GM12878 (cell line): ENCODE measurements at regions not wholly inside any gene's neighbourhood (a gene's known extent, or its start where the extent isn't known, plus 50 kb on each side); places are given as distances from the start of the nearest gene placed in this dataset.

Source experiments
- ATAC-seq: fragments of 200-7000 bp; cut with Tn5 transposase; 3 replicates; pipeline ENCODE4 v1.9.1; 2020; ENCODE audit warnings: mild to moderate bottlenecking, moderate library complexity
- BruUV-seq: library from RNA; stranded (reverse); fragments of 400-500 nt; replicated peaks from 2 replicates; lab custom pipeline; 2021; lab: Mats Ljungman, UMichigan
- CTCF ChIA-PET: fragments of 300-600 bp; sonication (Branson Sonifier 250); formaldehyde crosslinking; extraction: SDS; loops from one replicate; lab custom pipeline; 2021; ENCODE audit warnings: inconsistent platforms; lab: Yijun Ruan, JAX
- POLR2A ChIA-PET: fragments of 350-600 bp; formaldehyde crosslinking; extraction: SDS; loops from one replicate; lab custom pipeline; 2021; ENCODE audit warnings: inconsistent platforms; lab: Charles Lee
- RAD21 ChIA-PET: fragments of 300-600 bp; sonication (Branson Sonifier 250); formaldehyde crosslinking; loops from one replicate; lab custom pipeline; 2023; ENCODE audit warnings: antibody characterized with exemption; ENCODE audit not compliant: unreplicated experiment; lab: Charles Lee
- SMC1A ChIA-PET: fragments of 300-600 bp; sonication (Branson Sonifier 250); formaldehyde crosslinking; loops from one replicate; lab custom pipeline; 2023; ENCODE audit not compliant: unreplicated experiment, uncharacterized antibody; lab: Charles Lee
- DNase-seq: peaks from one replicate; pipeline ENCODE4 v3.0.0-alpha.2; 2011; ENCODE audit warnings: low read depth, low spot score
- FAIRE-seq: peaks from 3 replicates; lab custom pipeline; 2011; peaks lifted over from hg19 to GRCh38; lab: Jason Lieb, UNC
- H2AFZ ChIP-seq: 2 replicates; pipeline ENCODE4 v1.6.0; 2011; ENCODE audit warnings: low read depth, low read length, control low read depth; ENCODE audit not compliant: control insufficient read depth
- H3K27ac ChIP-seq: 2 replicates; pipeline ENCODE4 v1.5.1; 2011; ENCODE audit warnings: control low read depth; ENCODE audit not compliant: control insufficient read depth, insufficient read depth
- H3K27me3 ChIP-seq, 2 experiments: replicated peaks in 1 of 2; 2 replicates each; pipeline versions ENCODE4 v1.6.0 to v1.6.1; 2011; ENCODE audit warnings: low read length in 1 of 2; ENCODE audit not compliant: control insufficient read depth in 2 of 2, insufficient read depth in 2 of 2
- H3K36me3 ChIP-seq, 2 experiments: 2 replicates each; pipeline ENCODE4 v1.5.1; 2011; ENCODE audit warnings: low read length in 1 of 2; ENCODE audit not compliant: control insufficient read depth in 2 of 2, insufficient read depth in 2 of 2
- H3K4me1 ChIP-seq: 2 replicates; pipeline ENCODE4 v1.6.1; 2011; ENCODE audit warnings: mild to moderate bottlenecking, low read length, moderate library complexity, mixed read lengths; ENCODE audit not compliant: control insufficient read depth, insufficient read depth
- H3K4me2 ChIP-seq: 2 replicates; pipeline ENCODE4 v1.6.0; 2011; ENCODE audit warnings: control low read depth; ENCODE audit not compliant: control insufficient read depth, insufficient read depth
- H3K4me3 ChIP-seq: fragments of 200-600 bp; sonication (generic); 2 replicates; pipeline ENCODE4 v1.5.1; 2016
- H3K79me2 ChIP-seq: 2 replicates; pipeline ENCODE4 v1.6.0; 2011; ENCODE audit warnings: low read length; ENCODE audit not compliant: control insufficient read depth, insufficient read depth
- H3K9ac ChIP-seq: 2 replicates; pipeline ENCODE4 v1.8.0; 2011; ENCODE audit warnings: low read length, control low read depth, mixed read lengths; ENCODE audit not compliant: control insufficient read depth, insufficient read depth
- H3K9me3 ChIP-seq: replicated peaks from 3 replicates; pipeline ENCODE4 v1.5.1; 2011; ENCODE audit warnings: mild to moderate bottlenecking, low read length; ENCODE audit not compliant: control insufficient read depth, insufficient read depth
- H4K20me1 ChIP-seq: 2 replicates; pipeline ENCODE4 v1.6.0; 2011; ENCODE audit not compliant: control insufficient read depth, insufficient read depth
- ATF7 ChIP-seq: fragments of 450-650 bp; IDR thresholded peaks from 2 replicates; pipeline ENCODE4 v1.6.1; 2016; ENCODE audit warnings: low read depth, mild to moderate bottlenecking
- CHD1 ChIP-seq: IDR thresholded peaks from 2 replicates; pipeline ENCODE4 v1.6.1; 2012; ENCODE audit warnings: low read depth, low read length, improper control_type of control experiment
- IKZF2 ChIP-seq, 2 experiments: fragments of 450-650 bp; IDR thresholded peaks; 2 replicates each; pipeline ENCODE4 v1.6.1; 2017; ENCODE audit warnings: mild to moderate bottlenecking in 2 of 2, moderate library complexity in 2 of 2
- MAX ChIP-seq: IDR thresholded peaks from 2 replicates; pipeline ENCODE4 v1.6.1; 2012; ENCODE audit warnings: low read depth, low read length, improper control_type of control experiment
- REST ChIP-seq: IDR thresholded peaks from 2 replicates; pipeline ENCODE4 v1.6.1; 2012; ENCODE audit warnings: mild to moderate bottlenecking, low read depth, low read length
- ZZZ3 ChIP-seq: IDR thresholded peaks from 2 replicates; pipeline ENCODE4 v1.6.1; 2011; ENCODE audit warnings: low read depth; ENCODE audit not compliant: control insufficient read depth, insufficient read length
- WGBS: methylation state at CpG from one replicate; pipeline ENCODE4 v1.1.6; 2016; ENCODE audit warnings: low lambda C conversion rate; ENCODE audit not compliant: insufficient replicate concordance, insufficient coverage; ENCODE audit errors: missing lambda C conversion rate; 5-methylcytosine and 5-hydroxymethylcytosine counted together
- in situ Hi-C: fragments of 300-500 bp; cut with MboI; formaldehyde crosslinking; loops from 9 replicates; pipeline ENCODE4 v1.14.3; 2018; ENCODE audit warnings: mixed read lengths
- intact Hi-C: fragments of 100-400 bp; cut with micrococcal nuclease; formaldehyde crosslinking; loops from one replicate; pipeline ENCODE4 v1.14.2; 2022; ENCODE audit not compliant: unreplicated experiment
- TF ChIP-seq, protein P1 (sequence below), 3 experiments: IDR thresholded peaks in 2 of 3; conservative IDR thresholded peaks in 1 of 3; 2 replicates each; pipeline ENCODE4 v1.5.1; 2011; ENCODE audit warnings: low read depth in 3 of 3, low read length in 3 of 3, mild to moderate bottlenecking in 3 of 3, control low read depth in 2 of 3, moderate library complexity in 2 of 3, inconsistent platforms in 1 of 3, mixed read lengths in 1 of 3; ENCODE audit not compliant: control insufficient read depth in 2 of 3, insufficient read depth in 1 of 3; ENCODE audit errors: extremely low read depth in 1 of 3

- no peak for TF ChIP-seq REST
- no peak for TF ChIP-seq MAX
- TF ChIP-seq, protein P1, sequence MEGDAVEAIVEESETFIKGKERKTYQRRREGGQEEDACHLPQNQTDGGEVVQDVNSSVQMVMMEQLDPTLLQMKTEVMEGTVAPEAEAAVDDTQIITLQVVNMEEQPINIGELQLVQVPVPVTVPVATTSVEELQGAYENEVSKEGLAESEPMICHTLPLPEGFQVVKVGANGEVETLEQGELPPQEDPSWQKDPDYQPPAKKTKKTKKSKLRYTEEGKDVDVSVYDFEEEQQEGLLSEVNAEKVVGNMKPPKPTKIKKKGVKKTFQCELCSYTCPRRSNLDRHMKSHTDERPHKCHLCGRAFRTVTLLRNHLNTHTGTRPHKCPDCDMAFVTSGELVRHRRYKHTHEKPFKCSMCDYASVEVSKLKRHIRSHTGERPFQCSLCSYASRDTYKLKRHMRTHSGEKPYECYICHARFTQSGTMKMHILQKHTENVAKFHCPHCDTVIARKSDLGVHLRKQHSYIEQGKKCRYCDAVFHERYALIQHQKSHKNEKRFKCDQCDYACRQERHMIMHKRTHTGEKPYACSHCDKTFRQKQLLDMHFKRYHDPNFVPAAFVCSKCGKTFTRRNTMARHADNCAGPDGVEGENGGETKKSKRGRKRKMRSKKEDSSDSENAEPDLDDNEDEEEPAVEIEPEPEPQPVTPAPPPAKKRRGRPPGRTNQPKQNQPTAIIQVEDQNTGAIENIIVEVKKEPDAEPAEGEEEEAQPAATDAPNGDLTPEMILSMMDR (IDR thresholded peaks at IDR 0.05 in 2 of 3, conservative IDR thresholded peaks at IDR 0.05 in 1 of 3; ENCODE audit: control insufficient read depth in 2 of 3, extremely low read depth in 1 of 3, insufficient read depth in 1 of 3, low read depth in 3 of 3, low read length in 3 of 3) = no peak
- no peak for TF ChIP-seq IKZF2 (IDR thresholded peaks at IDR 0.05)
- no peak for TF ChIP-seq ATF7
Observed at GRCh38 chr12:84376320-84376719, 536.3 kb downstream of the SLC6A15 start (continued).

DNA sequence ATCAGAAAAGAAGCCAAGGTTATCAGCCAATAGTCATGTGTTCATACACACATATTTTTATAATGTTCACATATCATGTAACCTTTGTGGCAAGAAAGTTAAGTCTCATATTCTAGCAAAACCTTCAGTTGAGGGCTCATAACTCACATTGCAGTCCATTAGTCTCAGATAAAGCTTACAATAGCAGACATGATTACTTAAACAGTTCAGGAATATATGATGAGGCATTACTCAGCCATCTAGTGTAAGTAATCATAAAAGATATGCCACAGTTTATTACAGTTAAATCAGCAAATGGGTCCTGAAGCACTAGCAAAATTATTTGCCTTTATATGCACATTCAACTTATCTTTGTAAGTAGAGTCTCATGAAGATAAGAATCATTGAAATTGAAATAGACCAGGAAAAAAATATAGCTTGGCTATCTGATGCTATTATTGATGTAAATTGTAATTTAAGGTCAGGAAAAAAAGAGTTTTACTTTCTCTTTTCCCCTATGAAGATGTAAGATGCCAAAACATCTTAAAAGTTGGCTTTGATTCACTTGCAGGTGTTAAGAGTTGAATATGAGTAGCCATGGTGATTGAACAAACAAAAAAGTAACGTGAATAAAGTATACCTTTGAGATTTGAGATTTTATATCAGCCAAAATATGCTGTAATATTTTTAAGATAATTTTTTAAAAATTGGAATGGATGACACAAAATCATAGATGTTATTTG is 537.0 kb downstream of the SLC6A15 start:
- no TSS peak for BruUV-seq
- Histone ChIP-seq H4K20me1 (no peaks in the 10 kb centered on the region), H3K4me2 (no peak overlapping the region), H3K4me1 (no peaks in the 10 kb centered on the region), H3K27ac (no peak overlapping the region), H2AFZ (no peak overlapping the region), H3K9ac (no peak overlapping the region), H3K9me3 (no peaks in the 10 kb centered on the region), H3K4me3 (no peak overlapping the region), H3K27me3 (no peaks in the 10 kb centered on the region)
- in situ Hi-C loops = no loop called here
- FAIRE-seq (no peak), DNase-seq (no peak)
- intact Hi-C loops = no loop called here
- 0% methylated on average over 1 of the region's 1 CpG for WGBS
- RAD21 ChIA-PET = no interaction called here
- SMC1A ChIA-PET = no interaction called here
- TF ChIP-seq CHD1 (no peak), ZZZ3 (no peak)
- TF ChIP-seq, all 136 proteins: peak for 0
- ChIA-PET CTCF (no interaction called here), POLR2A (no interaction called here)
- Histone ChIP-seq H3K36me3 (no peaks in the 10 kb centered on the region), H3K79me2 (no peaks in the 10 kb centered on the region)
- ATAC-seq = no peak
